GM23338 (cell line): ENCODE measurements at regions not wholly inside any gene's neighbourhood (a gene's known extent, or its start where the extent isn't known, plus 50 kb on each side); places are given as distances from the start of the nearest gene placed in this dataset.

Experiments
- ATAC-seq: fragments of 200-7000 bp; cut with Tn5 transposase; 3 replicates; pipeline ENCODE4 v1.9.1; 2020
- DNase-seq: peaks from one replicate; pipeline ENCODE4 v3.0.0-alpha.2; 2015; ENCODE audit warnings: low spot score
- H2AFZ ChIP-seq: fragments of 200-600 bp; sonication (generic); 2 replicates; pipeline ENCODE4 v1.8.0; 2016; ENCODE audit warnings: antibody characterized with exemption, mild to moderate bottlenecking, moderate library complexity
- H3F3A ChIP-seq: fragments of 200-600 bp; sonication (generic); replicated peaks from 2 replicates; pipeline ENCODE4 v1.8.0; 2017; ENCODE audit warnings: antibody characterized with exemption, mixed run types, low read depth
- H3K27ac ChIP-seq: fragments of 200-600 bp; sonication (generic); 2 replicates; pipeline ENCODE4 v1.6.1; 2016; ENCODE audit warnings: low read depth
- H3K27me3 ChIP-seq: fragments of 200-600 bp; sonication (generic); 2 replicates; pipeline ENCODE4 v1.8.0; 2016; ENCODE audit warnings: mild to moderate bottlenecking, mixed run types, moderate library complexity; ENCODE audit not compliant: insufficient read depth
- H3K36me3 ChIP-seq: fragments of 200-600 bp; sonication (generic); 2 replicates; pipeline ENCODE4 v1.8.0; 2016; ENCODE audit warnings: mild to moderate bottlenecking; ENCODE audit not compliant: insufficient read depth
- H3K4me1 ChIP-seq: fragments of 200-600 bp; sonication (generic); 2 replicates; pipeline ENCODE4 v1.8.0; 2016; ENCODE audit warnings: mild to moderate bottlenecking, moderate library complexity; ENCODE audit not compliant: insufficient read depth
- H3K4me2 ChIP-seq: fragments of 200-600 bp; sonication (generic); 2 replicates; pipeline ENCODE4 v1.7.1; 2017; ENCODE audit warnings: mixed run types
- H3K4me3 ChIP-seq: fragments of 200-600 bp; sonication (generic); 2 replicates; pipeline ENCODE4 v1.6.1; 2016; ENCODE audit warnings: mixed run types
- H3K79me2 ChIP-seq: fragments of 200-600 bp; sonication (generic); replicated peaks from 2 replicates; pipeline ENCODE4 v1.8.0; 2017; ENCODE audit warnings: mild to moderate bottlenecking; ENCODE audit not compliant: insufficient read depth
- H3K9me2 ChIP-seq: fragments of 200-600 bp; sonication (generic); 2 replicates; pipeline ENCODE4 v1.8.0; 2017; ENCODE audit not compliant: insufficient read depth
- H4K20me1 ChIP-seq: fragments of 200-600 bp; sonication (generic); replicated peaks from 2 replicates; pipeline ENCODE4 v1.8.0; 2017; ENCODE audit warnings: mild to moderate bottlenecking; ENCODE audit not compliant: insufficient read depth
- H3K27ac Mint-ChIP-seq: 2 replicates; pipeline ENCODE4 v1.8.0; 2020; ENCODE audit warnings: inconsistent platforms, mild to moderate bottlenecking, moderate library complexity, mixed read lengths
- H3K27me3 Mint-ChIP-seq: 3 replicates; pipeline ENCODE4 v1.8.0; 2022; ENCODE audit warnings: low read depth, mild to moderate bottlenecking, moderate library complexity, mixed read lengths, inconsistent platforms; ENCODE audit not compliant: insufficient read depth, poor library complexity
- H3K36me3 Mint-ChIP-seq: 3 replicates; pipeline ENCODE4 v1.8.0; 2021; ENCODE audit warnings: low read depth, mild to moderate bottlenecking, inconsistent platforms, moderate library complexity, mixed read lengths
- H3K4me1 Mint-ChIP-seq: 3 replicates; pipeline ENCODE4 v1.8.0; 2020; ENCODE audit warnings: mild to moderate bottlenecking, inconsistent platforms, mixed read lengths
- H3K4me3 Mint-ChIP-seq: 3 replicates; pipeline ENCODE4 v1.8.0; 2021; ENCODE audit warnings: moderate library complexity, mild to moderate bottlenecking, inconsistent platforms, mixed read lengths
- H3K9me3 Mint-ChIP-seq: 3 replicates; pipeline ENCODE4 v1.8.0; 2020; ENCODE audit warnings: moderate library complexity, mild to moderate bottlenecking, inconsistent platforms, mixed read lengths
- CREB1 ChIP-seq: fragments of 250-450 bp; sonication (Bioruptor Pico); IDR thresholded peaks from 2 replicates; pipeline ENCODE4 v1.5.0; 2020; ENCODE audit warnings: low read depth, mild to moderate bottlenecking, moderate library complexity
- CTCF ChIP-seq, 2 experiments: fragments of 200-600 bp in 1 of 2; sonication (generic) in 1 of 2; conservative IDR thresholded peaks; 2 replicates each; pipeline versions ENCODE4 v1.5.1 to v1.6.1; 2016 to 2017; ENCODE audit warnings: antibody characterized with exemption in 2 of 2, low read depth in 2 of 2, mild to moderate bottlenecking in 2 of 2, moderate library complexity in 1 of 2
- EZH2 ChIP-seq: fragments of 200-600 bp; sonication (generic); IDR thresholded peaks from one replicate; pipeline ENCODE4 v1.8.0; 2017; ENCODE audit warnings: antibody characterized with exemption, mild to moderate bottlenecking, low read depth; ENCODE audit not compliant: unreplicated experiment
- EZH2phosphoT487 ChIP-seq: fragments of 200-600 bp; sonication (generic); IDR thresholded peaks from one replicate; pipeline ENCODE4 v1.8.1; 2018; ENCODE audit warnings: antibody characterized with exemption; ENCODE audit not compliant: unreplicated experiment
- JUNB ChIP-seq: IDR thresholded peaks from one replicate; pipeline ENCODE4 v1.6.1; 2016; ENCODE audit warnings: antibody characterized with exemption; ENCODE audit not compliant: unreplicated experiment
- NANOG ChIP-seq: IDR thresholded peaks from 2 replicates; pipeline ENCODE4 v1.6.1; 2016; ENCODE audit warnings: antibody characterized with exemption, borderline replicate concordance
- POLR2AphosphoS5 ChIP-seq: IDR thresholded peaks from 2 replicates; pipeline ENCODE4 v1.6.1; 2016; ENCODE audit warnings: antibody characterized with exemption, low read depth
- STAT1 ChIP-seq: IDR thresholded peaks from one replicate; pipeline ENCODE4 v1.6.1; 2016; ENCODE audit warnings: antibody characterized with exemption; ENCODE audit not compliant: unreplicated experiment
- ZNF114 ChIP-seq: fragments of 250-450 bp; sonication (Bioruptor Pico); IDR thresholded peaks from 2 replicates; pipeline ENCODE4 v1.5.0; 2020; ENCODE audit warnings: mild to moderate bottlenecking, moderate library complexity
- ZNF331 ChIP-seq: fragments of 250-450 bp; sonication (Bioruptor Pico); IDR thresholded peaks from 2 replicates; pipeline ENCODE4 v1.5.0; 2020; ENCODE audit warnings: low read depth, mild to moderate bottlenecking, moderate library complexity
- TF ChIP-seq, protein P1 (sequence below): IDR thresholded peaks from 2 replicates; pipeline ENCODE4 v1.6.1; 2016; ENCODE audit warnings: antibody characterized with exemption
- TF ChIP-seq, protein P2 (sequence below): IDR thresholded peaks from one replicate; pipeline ENCODE4 v1.6.1; 2018; ENCODE audit warnings: antibody characterized with exemption; ENCODE audit not compliant: unreplicated experiment
- TF ChIP-seq, protein P3 (sequence below): fragments of 250-450 bp; sonication (Bioruptor Pico); IDR thresholded peaks from 2 replicates; pipeline ENCODE4 v1.5.0; 2020; ENCODE audit warnings: mild to moderate bottlenecking, moderate library complexity

DNA sequence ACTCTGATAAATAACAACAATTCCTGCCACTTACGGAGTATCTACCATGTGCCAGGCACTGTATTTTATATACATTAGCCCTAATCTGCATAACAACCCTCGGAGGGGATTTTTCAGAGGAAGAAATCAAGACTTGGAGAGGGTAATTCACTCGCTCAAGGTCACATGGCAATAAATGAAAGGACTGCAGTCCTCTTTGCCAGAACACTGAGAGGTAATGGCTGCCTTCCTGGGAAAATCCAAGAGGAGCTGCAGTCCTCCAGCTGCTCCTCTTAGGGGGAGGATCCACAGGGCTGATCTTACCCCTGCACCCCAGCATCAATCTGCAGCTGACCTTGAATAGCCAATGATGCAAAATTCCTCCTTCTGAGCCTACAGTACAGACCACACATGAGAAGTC lies 114.1 kb upstream of the RPL38 start:
- TF ChIP-seq, protein P1, sequence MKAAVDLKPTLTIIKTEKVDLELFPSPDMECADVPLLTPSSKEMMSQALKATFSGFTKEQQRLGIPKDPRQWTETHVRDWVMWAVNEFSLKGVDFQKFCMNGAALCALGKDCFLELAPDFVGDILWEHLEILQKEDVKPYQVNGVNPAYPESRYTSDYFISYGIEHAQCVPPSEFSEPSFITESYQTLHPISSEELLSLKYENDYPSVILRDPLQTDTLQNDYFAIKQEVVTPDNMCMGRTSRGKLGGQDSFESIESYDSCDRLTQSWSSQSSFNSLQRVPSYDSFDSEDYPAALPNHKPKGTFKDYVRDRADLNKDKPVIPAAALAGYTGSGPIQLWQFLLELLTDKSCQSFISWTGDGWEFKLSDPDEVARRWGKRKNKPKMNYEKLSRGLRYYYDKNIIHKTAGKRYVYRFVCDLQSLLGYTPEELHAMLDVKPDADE: no peak
- TF ChIP-seq ZNF114 (CRISPR knock-in tag) (no peak), NANOG (no peak), ZNF331 (CRISPR knock-in tag) (no peak), CTCF (conservative IDR thresholded peaks at IDR 0.05; ENCODE audit: low read depth in 2 of 2) (no peak), POLR2AphosphoS5 (no peak), EZH2 (no peak), STAT1 (no peak), JUNB (no peak), EZH2phosphoT487 (no peak), CREB1 (no peak)
- TF ChIP-seq, protein P2, sequence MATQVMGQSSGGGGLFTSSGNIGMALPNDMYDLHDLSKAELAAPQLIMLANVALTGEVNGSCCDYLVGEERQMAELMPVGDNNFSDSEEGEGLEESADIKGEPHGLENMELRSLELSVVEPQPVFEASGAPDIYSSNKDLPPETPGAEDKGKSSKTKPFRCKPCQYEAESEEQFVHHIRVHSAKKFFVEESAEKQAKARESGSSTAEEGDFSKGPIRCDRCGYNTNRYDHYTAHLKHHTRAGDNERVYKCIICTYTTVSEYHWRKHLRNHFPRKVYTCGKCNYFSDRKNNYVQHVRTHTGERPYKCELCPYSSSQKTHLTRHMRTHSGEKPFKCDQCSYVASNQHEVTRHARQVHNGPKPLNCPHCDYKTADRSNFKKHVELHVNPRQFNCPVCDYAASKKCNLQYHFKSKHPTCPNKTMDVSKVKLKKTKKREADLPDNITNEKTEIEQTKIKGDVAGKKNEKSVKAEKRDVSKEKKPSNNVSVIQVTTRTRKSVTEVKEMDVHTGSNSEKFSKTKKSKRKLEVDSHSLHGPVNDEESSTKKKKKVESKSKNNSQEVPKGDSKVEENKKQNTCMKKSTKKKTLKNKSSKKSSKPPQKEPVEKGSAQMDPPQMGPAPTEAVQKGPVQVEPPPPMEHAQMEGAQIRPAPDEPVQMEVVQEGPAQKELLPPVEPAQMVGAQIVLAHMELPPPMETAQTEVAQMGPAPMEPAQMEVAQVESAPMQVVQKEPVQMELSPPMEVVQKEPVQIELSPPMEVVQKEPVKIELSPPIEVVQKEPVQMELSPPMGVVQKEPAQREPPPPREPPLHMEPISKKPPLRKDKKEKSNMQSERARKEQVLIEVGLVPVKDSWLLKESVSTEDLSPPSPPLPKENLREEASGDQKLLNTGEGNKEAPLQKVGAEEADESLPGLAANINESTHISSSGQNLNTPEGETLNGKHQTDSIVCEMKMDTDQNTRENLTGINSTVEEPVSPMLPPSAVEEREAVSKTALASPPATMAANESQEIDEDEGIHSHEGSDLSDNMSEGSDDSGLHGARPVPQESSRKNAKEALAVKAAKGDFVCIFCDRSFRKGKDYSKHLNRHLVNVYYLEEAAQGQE: no peak
- TF ChIP-seq, protein P3, sequence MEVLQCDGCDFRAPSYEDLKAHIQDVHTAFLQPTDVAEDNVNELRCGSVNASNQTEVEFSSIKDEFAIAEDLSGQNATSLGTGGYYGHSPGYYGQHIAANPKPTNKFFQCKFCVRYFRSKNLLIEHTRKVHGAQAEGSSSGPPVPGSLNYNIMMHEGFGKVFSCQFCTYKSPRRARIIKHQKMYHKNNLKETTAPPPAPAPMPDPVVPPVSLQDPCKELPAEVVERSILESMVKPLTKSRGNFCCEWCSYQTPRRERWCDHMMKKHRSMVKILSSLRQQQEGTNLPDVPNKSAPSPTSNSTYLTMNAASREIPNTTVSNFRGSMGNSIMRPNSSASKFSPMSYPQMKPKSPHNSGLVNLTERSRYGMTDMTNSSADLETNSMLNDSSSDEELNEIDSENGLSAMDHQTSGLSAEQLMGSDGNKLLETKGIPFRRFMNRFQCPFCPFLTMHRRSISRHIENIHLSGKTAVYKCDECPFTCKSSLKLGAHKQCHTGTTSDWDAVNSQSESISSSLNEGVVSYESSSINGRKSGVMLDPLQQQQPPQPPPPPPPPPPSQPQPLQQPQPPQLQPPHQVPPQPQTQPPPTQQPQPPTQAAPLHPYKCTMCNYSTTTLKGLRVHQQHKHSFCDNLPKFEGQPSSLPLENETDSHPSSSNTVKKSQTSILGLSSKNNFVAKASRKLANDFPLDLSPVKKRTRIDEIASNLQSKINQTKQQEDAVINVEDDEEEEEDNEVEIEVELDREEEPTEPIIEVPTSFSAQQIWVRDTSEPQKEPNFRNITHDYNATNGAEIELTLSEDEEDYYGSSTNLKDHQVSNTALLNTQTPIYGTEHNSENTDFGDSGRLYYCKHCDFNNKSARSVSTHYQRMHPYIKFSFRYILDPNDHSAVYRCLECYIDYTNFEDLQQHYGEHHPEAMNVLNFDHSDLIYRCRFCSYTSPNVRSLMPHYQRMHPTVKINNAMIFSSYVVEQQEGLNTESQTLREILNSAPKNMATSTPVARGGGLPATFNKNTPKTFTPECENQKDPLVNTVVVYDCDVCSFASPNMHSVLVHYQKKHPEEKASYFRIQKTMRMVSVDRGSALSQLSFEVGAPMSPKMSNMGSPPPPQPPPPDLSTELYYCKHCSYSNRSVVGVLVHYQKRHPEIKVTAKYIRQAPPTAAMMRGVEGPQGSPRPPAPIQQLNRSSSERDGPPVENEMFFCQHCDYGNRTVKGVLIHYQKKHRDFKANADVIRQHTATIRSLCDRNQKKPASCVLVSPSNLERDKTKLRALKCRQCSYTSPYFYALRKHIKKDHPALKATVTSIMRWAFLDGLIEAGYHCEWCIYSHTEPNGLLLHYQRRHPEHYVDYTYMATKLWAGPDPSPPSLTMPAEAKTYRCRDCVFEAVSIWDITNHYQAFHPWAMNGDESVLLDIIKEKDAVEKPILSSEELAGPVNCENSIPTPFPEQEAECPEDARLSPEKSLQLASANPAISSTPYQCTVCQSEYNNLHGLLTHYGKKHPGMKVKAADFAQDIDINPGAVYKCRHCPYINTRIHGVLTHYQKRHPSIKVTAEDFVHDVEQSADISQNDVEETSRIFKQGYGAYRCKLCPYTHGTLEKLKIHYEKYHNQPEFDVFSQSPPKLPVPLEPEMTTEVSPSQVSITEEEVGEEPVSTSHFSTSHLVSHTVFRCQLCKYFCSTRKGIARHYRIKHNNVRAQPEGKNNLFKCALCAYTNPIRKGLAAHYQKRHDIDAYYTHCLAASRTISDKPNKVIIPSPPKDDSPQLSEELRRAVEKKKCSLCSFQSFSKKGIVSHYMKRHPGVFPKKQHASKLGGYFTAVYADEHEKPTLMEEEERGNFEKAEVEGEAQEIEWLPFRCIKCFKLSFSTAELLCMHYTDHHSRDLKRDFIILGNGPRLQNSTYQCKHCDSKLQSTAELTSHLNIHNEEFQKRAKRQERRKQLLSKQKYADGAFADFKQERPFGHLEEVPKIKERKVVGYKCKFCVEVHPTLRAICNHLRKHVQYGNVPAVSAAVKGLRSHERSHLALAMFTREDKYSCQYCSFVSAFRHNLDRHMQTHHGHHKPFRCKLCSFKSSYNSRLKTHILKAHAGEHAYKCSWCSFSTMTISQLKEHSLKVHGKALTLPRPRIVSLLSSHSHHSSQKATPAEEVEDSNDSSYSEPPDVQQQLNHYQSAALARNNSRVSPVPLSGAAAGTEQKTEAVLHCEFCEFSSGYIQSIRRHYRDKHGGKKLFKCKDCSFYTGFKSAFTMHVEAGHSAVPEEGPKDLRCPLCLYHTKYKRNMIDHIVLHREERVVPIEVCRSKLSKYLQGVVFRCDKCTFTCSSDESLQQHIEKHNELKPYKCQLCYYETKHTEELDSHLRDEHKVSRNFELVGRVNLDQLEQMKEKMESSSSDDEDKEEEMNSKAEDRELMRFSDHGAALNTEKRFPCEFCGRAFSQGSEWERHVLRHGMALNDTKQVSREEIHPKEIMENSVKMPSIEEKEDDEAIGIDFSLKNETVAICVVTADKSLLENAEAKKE (CRISPR knock-in tag): no peak
- H3K4me1 ChIP-seq: no peaks in the 10 kb centered on the region
- no peaks in the 10 kb centered on the region for H3K36me3 ChIP-seq
- H3F3A ChIP-seq: no peaks in the 10 kb centered on the region
- Mint-ChIP-seq H3K27me3 (peaks cover 8% of the 10 kb centered on the region), H3K4me1 (no peaks in the 10 kb centered on the region), H3K36me3 (0 out of 3 replicates have a peak, but pooled peaks cover 5% of the 10 kb centered on the region), H3K9me3 (peaks cover 39% of the 10 kb centered on the region), H3K4me3 (no peak overlapping the region), H3K27ac (no peak overlapping the region; the same call in 1 of the 2 replicates)
- DNase-seq: no peak
- H3K4me3 ChIP-seq: no peak overlapping the region
- ATAC-seq: no peak
- H3K9me2 ChIP-seq: no peaks in the 10 kb centered on the region
- H4K20me1 ChIP-seq: no peaks in the 10 kb centered on the region
- H3K27me3 ChIP-seq: no peaks in the 10 kb centered on the region
- no peak overlapping the region for H2AFZ ChIP-seq
- no peak overlapping the region for H3K27ac ChIP-seq
- no peak overlapping the region for H3K4me2 ChIP-seq
- H3K79me2 ChIP-seq: no peaks in the 10 kb centered on the region
